ENCODE measurements at regions not wholly inside any gene's neighbourhood (a gene's known extent, or its start where the extent isn't known, plus 50 kb on each side); places are given as distances from the start of the nearest gene placed in this dataset.

DNA sequence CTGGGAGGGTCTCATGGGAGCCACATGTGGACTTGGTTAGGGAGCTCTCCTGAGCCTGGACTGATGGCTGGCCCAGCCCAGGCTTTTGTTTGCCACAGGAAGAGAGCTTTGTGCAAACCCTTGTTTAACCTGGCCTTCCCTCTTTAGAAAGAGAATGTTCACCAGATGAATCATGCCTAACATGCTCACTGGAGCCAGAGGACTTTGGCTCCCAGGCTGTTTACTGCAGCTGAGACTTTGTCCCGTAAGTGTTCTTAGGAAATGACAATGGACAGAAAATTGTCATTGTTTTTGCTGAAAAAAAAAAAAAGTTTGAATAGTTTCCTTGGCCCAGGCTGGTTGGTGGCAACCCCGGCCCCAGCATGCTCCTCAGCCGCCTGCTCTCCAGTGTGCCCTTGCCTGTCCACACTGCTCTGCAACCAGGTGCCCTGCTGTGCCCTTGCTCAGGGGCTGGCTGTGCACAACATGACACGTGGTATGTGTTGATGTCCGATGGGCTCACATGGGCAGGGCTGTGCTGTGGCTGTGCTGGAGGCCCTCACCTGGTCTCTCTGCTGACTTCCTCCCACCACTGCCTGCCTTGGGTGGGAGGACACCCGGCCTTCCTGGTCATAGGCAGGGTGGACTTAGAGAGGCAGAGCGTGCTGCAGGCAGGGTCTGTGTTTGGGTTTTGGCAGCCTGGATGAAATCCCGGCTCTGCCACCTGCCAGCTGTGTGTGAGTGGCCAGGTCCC is 215.3 kb upstream of the ZNF32 start:
- H3K4me1 ChIP-seq (ENCODE audit: control insufficient read depth, insufficient read depth, low read length), result no peaks in the 10 kb centered on the region; the same call in 1 of the 2 replicates
- no peaks in the 10 kb centered on the region for H3K9me3 ChIP-seq (ENCODE audit: control insufficient read depth, insufficient read depth, low read depth, low read length)
- H3K27ac ChIP-seq (ENCODE audit: low read depth, low read length), result no peak overlapping the region
- H3K36me3 ChIP-seq (ENCODE audit: control insufficient read depth, insufficient read depth, low read length), result no peaks in the 10 kb centered on the region
- no peaks in the 10 kb centered on the region for H3K27me3 ChIP-seq (ENCODE audit: control insufficient read depth, insufficient read depth, low read length)
- H3K4me3 ChIP-seq (ENCODE audit: low read depth, low read length), result no peak overlapping the region
- no peak overlapping the region for H3K9ac ChIP-seq (ENCODE audit: low read length)

DNA sequence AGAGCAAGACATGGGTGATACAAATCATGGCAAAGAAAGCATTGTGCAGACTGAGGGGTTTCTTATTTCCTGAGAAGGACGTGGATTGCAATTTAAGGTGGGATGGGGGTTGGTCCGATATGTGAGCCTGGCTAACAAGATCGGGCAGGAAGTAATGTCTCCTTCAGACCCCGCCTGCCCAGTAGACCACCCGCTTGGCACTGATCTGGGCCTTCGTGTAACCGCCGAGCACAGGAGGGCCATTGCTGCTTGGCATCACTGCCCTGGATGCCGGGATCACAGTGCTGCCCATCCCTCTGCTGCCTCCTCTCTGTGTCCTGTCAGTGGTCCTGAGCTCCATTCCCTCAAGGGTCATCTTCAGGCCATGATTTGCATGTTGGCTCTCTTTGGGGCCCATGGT is 214.6 kb upstream of the ZNF32 start:
- H3K4me1 ChIP-seq (ENCODE audit: control insufficient read depth, insufficient read depth, low read length), result no peaks in the 10 kb centered on the region; the same call in 1 of the 2 replicates
- no peaks in the 10 kb centered on the region for H3K9me3 ChIP-seq (ENCODE audit: control insufficient read depth, insufficient read depth, low read depth, low read length)
- no peak overlapping the region for H3K27ac ChIP-seq (ENCODE audit: low read depth, low read length)
- no peaks in the 10 kb centered on the region for H3K36me3 ChIP-seq (ENCODE audit: control insufficient read depth, insufficient read depth, low read length)
- no peak overlapping the region for H3K4me3 ChIP-seq (ENCODE audit: low read depth, low read length)
- no peak overlapping the region for H3K9ac ChIP-seq (ENCODE audit: low read length)
- H3K27me3 ChIP-seq (ENCODE audit: control insufficient read depth, insufficient read depth, low read length), result no peaks in the 10 kb centered on the region

DNA sequence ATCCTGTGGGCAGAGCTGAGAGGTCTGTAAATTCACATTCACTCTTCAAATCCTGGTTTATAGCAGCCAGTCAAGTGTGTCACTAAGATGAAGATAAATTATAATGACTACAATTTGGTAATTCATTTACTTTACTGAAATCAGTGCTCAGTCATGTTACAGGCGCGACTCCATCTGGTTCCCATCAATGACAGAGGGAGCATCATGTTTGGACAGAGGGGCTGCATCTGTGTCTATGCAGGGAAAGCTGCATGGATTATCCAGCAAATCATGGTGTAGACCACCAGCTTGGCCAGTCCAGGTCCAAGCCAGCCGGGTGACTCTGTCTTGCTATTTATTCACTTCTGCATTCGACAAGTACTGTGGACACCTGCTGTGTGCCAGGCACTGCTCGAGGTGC is 214.1 kb upstream of the ZNF32 start:
- H3K36me3 ChIP-seq (ENCODE audit: control insufficient read depth, insufficient read depth, low read length), result no peaks in the 10 kb centered on the region
- H3K27ac ChIP-seq (ENCODE audit: low read depth, low read length), result no peak overlapping the region
- no peak overlapping the region for H3K9ac ChIP-seq (ENCODE audit: low read length)
- H3K9me3 ChIP-seq (ENCODE audit: control insufficient read depth, insufficient read depth, low read depth, low read length), result no peaks in the 10 kb centered on the region
- H3K27me3 ChIP-seq (ENCODE audit: control insufficient read depth, insufficient read depth, low read length), result no peaks in the 10 kb centered on the region
- no peak overlapping the region for H3K4me3 ChIP-seq (ENCODE audit: low read depth, low read length)
- H3K4me1 ChIP-seq (ENCODE audit: control insufficient read depth, insufficient read depth, low read length), result no peaks in the 10 kb centered on the region; the same call in 1 of the 2 replicates

DNA sequence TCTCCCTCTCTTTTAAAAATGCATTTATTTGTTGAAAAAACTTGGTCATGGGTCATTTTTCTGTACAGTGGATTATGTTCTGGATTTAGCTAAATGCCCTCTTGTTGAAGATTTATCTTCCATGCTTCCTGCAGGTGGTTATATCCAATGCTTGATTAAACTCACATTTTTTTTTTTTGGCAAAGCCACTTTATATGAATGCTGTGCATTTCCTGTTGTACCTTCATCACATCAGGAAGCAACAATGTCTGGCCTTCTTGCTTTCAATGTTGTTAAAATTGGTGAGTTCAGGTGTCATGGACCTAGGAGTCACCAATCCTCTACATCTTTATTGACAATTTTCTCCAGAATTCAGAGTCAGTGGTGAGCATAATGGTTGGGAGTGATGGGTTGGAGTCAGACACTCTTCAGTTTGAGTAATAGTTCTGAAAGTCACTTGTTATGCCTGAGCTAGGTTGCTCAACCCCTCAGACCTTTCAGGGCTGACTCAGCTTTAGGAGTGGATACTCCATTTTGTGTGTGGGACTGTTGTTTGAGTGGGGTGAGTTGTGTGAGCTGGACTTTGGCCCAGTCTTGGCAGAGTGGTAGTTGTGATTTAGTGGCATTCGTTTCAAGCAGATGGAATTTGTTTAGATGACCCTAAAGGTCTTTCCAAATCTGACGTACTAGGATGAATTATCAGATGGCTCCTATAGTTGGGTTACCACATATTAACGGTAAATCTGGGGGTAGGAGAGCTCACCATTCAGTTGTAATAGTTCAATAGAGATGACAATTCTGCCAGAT is 213.5 kb upstream of the ZNF32 start:
- Histone ChIP-seq H3K27me3 (ENCODE audit: control insufficient read depth, insufficient read depth, low read length) (no peaks in the 10 kb centered on the region), H3K4me1 (ENCODE audit: control insufficient read depth, insufficient read depth, low read length) (no peaks in the 10 kb centered on the region), H3K4me3 (ENCODE audit: low read depth, low read length) (no peak overlapping the region), H3K9ac (ENCODE audit: low read length) (no peak overlapping the region), H3K36me3 (ENCODE audit: control insufficient read depth, insufficient read depth, low read length) (no peaks in the 10 kb centered on the region), H3K27ac (ENCODE audit: low read depth, low read length) (no peak overlapping the region), H3K9me3 (ENCODE audit: control insufficient read depth, insufficient read depth, low read depth, low read length) (no peaks in the 10 kb centered on the region)

DNA sequence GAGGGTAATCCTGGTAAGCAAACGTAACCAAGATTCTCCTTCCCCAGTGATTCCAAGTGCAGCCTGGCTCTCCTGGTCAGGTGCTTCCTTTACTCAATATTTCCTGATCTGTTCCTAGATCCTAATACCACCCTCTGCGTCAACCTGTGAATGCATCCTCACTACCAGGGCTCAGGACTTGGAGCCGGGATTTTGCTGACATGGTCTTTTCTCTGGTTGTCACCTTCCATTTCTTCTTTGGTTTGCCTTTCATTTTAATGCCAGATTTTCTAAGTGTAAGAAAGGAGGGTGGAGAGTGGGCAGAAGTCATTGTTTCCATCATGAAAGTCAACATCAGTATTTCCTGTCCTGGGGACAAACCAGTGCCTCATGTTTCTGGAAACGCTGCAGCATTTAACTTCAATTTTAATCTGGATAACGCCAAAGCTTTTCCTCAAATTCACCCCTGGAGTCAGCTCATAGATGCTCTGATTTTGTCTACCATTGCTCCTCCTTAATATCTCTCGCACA is 210.4 kb upstream of the ZNF32 start:
- Histone ChIP-seq H3K27ac (ENCODE audit: low read depth, low read length) (no peak overlapping the region), H3K36me3 (ENCODE audit: control insufficient read depth, insufficient read depth, low read length) (no peaks in the 10 kb centered on the region), H3K9me3 (ENCODE audit: control insufficient read depth, insufficient read depth, low read depth, low read length) (no peaks in the 10 kb centered on the region), H3K9ac (ENCODE audit: low read length) (no peak overlapping the region), H3K4me3 (ENCODE audit: low read depth, low read length) (no peak overlapping the region), H3K4me1 (ENCODE audit: control insufficient read depth, insufficient read depth, low read length) (no peaks in the 10 kb centered on the region; the same call in 1 of the 2 replicates), H3K27me3 (ENCODE audit: control insufficient read depth, insufficient read depth, low read length) (no peaks in the 10 kb centered on the region)

DNA sequence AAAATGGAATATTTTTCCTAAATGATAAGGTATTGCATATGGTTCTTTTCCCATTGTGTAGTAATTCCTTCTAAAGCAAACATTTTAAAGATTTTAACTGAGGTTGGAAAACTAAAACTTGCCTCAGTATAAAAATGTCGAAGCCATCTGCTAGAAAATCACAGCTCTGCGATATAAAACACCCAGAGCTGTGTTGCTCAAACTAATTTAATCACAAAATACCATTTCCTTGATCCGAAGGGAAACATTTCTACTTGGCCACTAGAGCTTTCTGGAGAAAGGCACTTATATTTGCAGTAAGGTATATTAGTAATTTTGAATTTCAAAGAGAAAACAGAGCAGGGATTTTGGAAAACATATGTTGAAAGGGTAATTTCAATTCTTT is 209.2 kb upstream of the ZNF32 start:
- no peaks in the 10 kb centered on the region; the same call in 1 of the 2 replicates for H3K4me1 ChIP-seq (ENCODE audit: control insufficient read depth, insufficient read depth, low read length)
- H3K4me3 ChIP-seq (ENCODE audit: low read depth, low read length), result no peak overlapping the region
- no peak overlapping the region for H3K9ac ChIP-seq (ENCODE audit: low read length)
- H3K27ac ChIP-seq (ENCODE audit: low read depth, low read length), result no peak overlapping the region
- H3K27me3 ChIP-seq (ENCODE audit: control insufficient read depth, insufficient read depth, low read length), result no peaks in the 10 kb centered on the region
- H3K36me3 ChIP-seq (ENCODE audit: control insufficient read depth, insufficient read depth, low read length), result no peaks in the 10 kb centered on the region
- H3K9me3 ChIP-seq (ENCODE audit: control insufficient read depth, insufficient read depth, low read depth, low read length), result no peaks in the 10 kb centered on the region

DNA sequence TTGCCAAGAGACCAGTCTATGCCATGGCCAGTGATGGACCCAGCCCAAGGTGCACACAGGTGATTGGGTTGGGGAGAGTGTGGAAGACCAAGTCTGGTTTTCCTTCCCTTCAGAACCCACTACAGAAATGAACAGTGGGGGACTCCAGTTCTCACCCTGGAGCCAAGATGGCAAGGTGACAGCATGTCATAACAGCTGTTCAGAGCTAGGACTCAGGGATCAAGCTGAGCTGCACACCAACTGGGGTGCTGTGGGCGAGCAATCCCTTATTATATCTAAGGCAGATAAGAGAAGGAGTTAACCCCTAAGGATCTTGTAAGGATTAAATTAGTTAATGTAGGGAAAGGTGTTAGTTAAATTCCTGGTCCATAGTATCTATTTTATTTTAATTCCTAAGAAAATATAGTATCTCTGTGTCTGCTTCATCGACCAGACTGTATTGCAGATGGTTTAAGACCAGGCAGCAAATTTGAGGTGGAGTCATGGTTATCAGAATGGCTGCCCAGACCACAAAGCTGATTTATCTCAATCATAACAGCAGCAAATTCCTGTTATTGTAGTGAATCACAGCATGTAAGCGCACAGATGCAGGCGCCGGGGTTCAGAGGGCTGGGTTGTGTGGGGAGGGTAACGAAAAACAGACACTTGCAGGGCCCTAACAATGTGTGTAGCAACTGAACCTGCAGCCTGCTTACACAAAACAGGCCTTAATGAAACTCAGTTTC is 208.7 kb upstream of the ZNF32 start:
- H3K27me3 ChIP-seq (ENCODE audit: control insufficient read depth, insufficient read depth, low read length), result no peaks in the 10 kb centered on the region
- no peaks in the 10 kb centered on the region for H3K36me3 ChIP-seq (ENCODE audit: control insufficient read depth, insufficient read depth, low read length)
- no peaks in the 10 kb centered on the region for H3K9me3 ChIP-seq (ENCODE audit: control insufficient read depth, insufficient read depth, low read depth, low read length)
- no peak overlapping the region for H3K27ac ChIP-seq (ENCODE audit: low read depth, low read length)
- H3K4me1 ChIP-seq (ENCODE audit: control insufficient read depth, insufficient read depth, low read length), result no peaks in the 10 kb centered on the region; the same call in 1 of the 2 replicates
- no peak overlapping the region for H3K4me3 ChIP-seq (ENCODE audit: low read depth, low read length)
- H3K9ac ChIP-seq (ENCODE audit: low read length), result no peak overlapping the region

DNA sequence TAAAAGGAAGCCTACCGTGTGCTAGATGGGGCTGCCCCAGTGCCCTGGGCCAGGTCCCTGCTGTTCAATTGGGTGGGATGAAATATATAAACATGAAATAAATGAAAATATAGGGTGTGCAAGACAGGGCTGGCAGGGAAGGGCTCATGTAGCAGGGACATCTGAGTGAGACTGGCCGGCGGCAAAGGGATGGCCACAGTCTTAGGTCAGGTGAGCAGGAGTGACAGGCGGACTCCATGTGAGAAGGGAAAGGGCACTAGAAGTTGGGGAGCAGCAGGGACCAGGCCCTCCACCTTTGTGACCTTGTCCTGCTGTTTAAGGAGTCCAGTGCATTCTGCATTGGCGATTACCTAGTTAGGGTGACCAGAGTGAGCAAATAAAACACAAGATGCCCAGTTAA is 207.6 kb upstream of the ZNF32 start:
- H3K4me3 ChIP-seq (ENCODE audit: low read depth, low read length), result no peak overlapping the region
- no peaks in the 10 kb centered on the region; the same call in 1 of the 2 replicates for H3K4me1 ChIP-seq (ENCODE audit: control insufficient read depth, insufficient read depth, low read length)
- H3K9ac ChIP-seq (ENCODE audit: low read length), result no peak overlapping the region
- H3K36me3 ChIP-seq (ENCODE audit: control insufficient read depth, insufficient read depth, low read length), result no peaks in the 10 kb centered on the region
- H3K27me3 ChIP-seq (ENCODE audit: control insufficient read depth, insufficient read depth, low read length), result no peaks in the 10 kb centered on the region
- H3K9me3 ChIP-seq (ENCODE audit: control insufficient read depth, insufficient read depth, low read depth, low read length), result no peaks in the 10 kb centered on the region
- no peak overlapping the region for H3K27ac ChIP-seq (ENCODE audit: low read depth, low read length)

DNA sequence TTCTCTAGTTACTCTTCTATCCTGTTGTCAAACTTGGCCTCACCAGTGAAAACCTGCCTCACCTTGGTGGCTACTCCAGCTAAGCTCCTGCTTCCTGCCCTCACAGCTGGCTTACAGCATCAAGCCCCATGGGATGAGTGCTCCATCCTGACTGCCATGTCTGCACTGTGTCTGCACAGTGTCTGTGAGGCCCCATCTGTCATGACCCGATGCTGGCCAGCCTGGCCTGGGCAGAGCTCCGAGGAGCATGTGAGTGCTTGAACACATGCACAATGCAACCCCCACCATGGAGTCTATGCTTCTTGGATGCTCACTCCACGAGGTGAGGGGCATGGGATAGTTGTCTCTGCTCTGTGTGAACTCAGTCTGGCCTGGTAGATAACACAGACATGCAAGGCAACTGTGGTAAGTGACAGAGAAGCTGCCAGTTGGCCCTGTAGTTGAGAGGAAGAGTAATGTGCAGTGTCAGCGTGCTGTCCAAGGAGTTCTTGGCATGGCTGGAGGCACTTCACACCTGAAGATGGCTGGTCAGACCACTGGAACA is 207.1 kb upstream of the ZNF32 start:
- no peaks in the 10 kb centered on the region for H3K36me3 ChIP-seq (ENCODE audit: control insufficient read depth, insufficient read depth, low read length)
- H3K4me3 ChIP-seq (ENCODE audit: low read depth, low read length), result no peak overlapping the region
- no peak overlapping the region for H3K27ac ChIP-seq (ENCODE audit: low read depth, low read length)
- no peak overlapping the region for H3K9ac ChIP-seq (ENCODE audit: low read length)
- H3K9me3 ChIP-seq (ENCODE audit: control insufficient read depth, insufficient read depth, low read depth, low read length), result no peaks in the 10 kb centered on the region
- H3K4me1 ChIP-seq (ENCODE audit: control insufficient read depth, insufficient read depth, low read length), result no peaks in the 10 kb centered on the region; the same call in 1 of the 2 replicates
- no peaks in the 10 kb centered on the region for H3K27me3 ChIP-seq (ENCODE audit: control insufficient read depth, insufficient read depth, low read length)

DNA sequence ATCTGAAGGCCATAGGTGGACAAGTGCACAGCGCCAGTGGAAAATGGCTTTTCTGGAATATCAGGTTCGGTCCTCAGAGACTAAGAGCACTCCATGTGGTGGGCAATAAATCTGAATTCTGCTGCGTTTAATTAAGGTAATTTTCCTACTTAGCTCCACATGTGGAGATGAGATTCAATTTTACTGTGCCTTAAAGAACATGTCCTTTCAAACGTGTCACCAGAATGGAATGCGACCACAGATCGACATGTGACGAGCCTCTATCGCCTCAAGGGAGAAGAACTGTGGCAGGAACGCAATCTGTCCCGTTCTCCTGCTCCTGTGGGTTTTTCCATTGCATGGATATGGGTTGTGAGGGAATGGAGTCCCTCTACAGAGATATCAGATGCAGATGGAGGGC is 205.3 kb upstream of the ZNF32 start:
- Histone ChIP-seq H3K4me1 (ENCODE audit: control insufficient read depth, insufficient read depth, low read length) (no peaks in the 10 kb centered on the region; the same call in 1 of the 2 replicates), H3K36me3 (ENCODE audit: control insufficient read depth, insufficient read depth, low read length) (no peaks in the 10 kb centered on the region), H3K4me3 (ENCODE audit: low read depth, low read length) (no peak overlapping the region), H3K9ac (ENCODE audit: low read length) (no peak overlapping the region), H3K9me3 (ENCODE audit: control insufficient read depth, insufficient read depth, low read depth, low read length) (no peaks in the 10 kb centered on the region), H3K27ac (ENCODE audit: low read depth, low read length) (no peak overlapping the region), H3K27me3 (ENCODE audit: control insufficient read depth, insufficient read depth, low read length) (no peaks in the 10 kb centered on the region)

Data from HUES6 (cell line).